ENCODE measurements at regions not wholly inside any gene's neighbourhood (a gene's known extent, or its start where the extent isn't known, plus 50 kb on each side); places are given as distances from the start of the nearest gene placed in this dataset.

DNA sequence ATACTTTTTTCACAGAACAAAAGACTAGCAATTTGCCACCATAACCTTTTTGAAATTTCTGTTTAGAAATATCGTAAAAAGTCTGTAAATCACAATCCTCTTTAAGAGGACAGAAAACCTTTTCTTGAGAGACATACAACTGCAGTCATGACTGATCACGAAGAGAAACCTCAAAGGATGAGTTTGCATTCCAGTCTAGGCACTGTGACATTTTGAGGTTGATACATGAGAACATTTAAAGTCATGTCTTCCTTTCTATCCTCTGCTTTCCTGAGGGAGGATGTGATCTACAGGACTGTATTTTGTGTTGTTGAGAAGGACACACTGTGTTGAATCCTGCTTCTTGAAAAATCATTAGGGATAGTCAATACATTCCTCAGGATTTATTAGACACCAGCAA, 476.7 kb upstream of the CCDC179 start:
- TF ChIP-seq CTCF (IDR thresholded peaks at IDR 0.05; ENCODE audit: low read depth, low read length) (no peak), EZH2phosphoT487 (IDR thresholded peaks at IDR 0.05; ENCODE audit: low read depth) (no peak)
